ENCODE measurements at regions not wholly inside any gene's neighbourhood (a gene's known extent, or its start where the extent isn't known, plus 50 kb on each side); places are given as distances from the start of the nearest gene placed in this dataset.

GRCh38 chr6:102582569-102582968 lies 1189.1 kb downstream of the GRIK2 start:
- no peak for DNase-seq
- ATAC-seq = no peak
- intact Hi-C loops (cut with micrococcal nuclease) = no loop called here

GRCh38 chr6:102581378-102582124 lies 1188.0 kb downstream of the GRIK2 start:
- ATAC-seq (no peak), DNase-seq (no peak)

GRCh38 chr6:102571236-102571908 lies 1177.9 kb downstream of the GRIK2 start:
- ATAC-seq = no peak
- intact Hi-C loops (cut with micrococcal nuclease) = no loop called here
- DNase-seq = no peak

More at GRCh38 chr6:102581378-102582124, 1188.0 kb downstream of the GRIK2 start:
- intact Hi-C loops (cut with micrococcal nuclease) = no loop called here

- intact Hi-C loops (cut with micrococcal nuclease) = no loop called here
- DNase-seq = no peak
- ATAC-seq = no peak
Observed at GRCh38 chr6:102562713-102563112, 1169.2 kb downstream of the GRIK2 start.

GRCh38 chr6:102553214-102553613 lies 1159.7 kb downstream of the GRIK2 start:
- intact Hi-C loops (cut with micrococcal nuclease) = no loop called here
- DNase-seq (no peak), ATAC-seq (no peak)

- ATAC-seq (no peak), DNase-seq (no peak)
- intact Hi-C loops (cut with micrococcal nuclease) = no loop called here
Observed at GRCh38 chr6:102549221-102549874, 1155.8 kb downstream of the GRIK2 start.

GRCh38 chr6:102525336-102525735 lies 1131.8 kb downstream of the GRIK2 start:
- DNase-seq (no peak), ATAC-seq (no peak)
- intact Hi-C loops (cut with micrococcal nuclease) = no loop called here

- no peak for DNase-seq
- no peak for ATAC-seq
- intact Hi-C loops (cut with micrococcal nuclease) = no loop called here
Observed at GRCh38 chr6:102520966-102521365, 1127.5 kb downstream of the GRIK2 start.

- intact Hi-C loops (cut with micrococcal nuclease) = no loop called here
- DNase-seq = no peak
- ATAC-seq = no peak
Observed at GRCh38 chr6:102517506-102517905, 1124.0 kb downstream of the GRIK2 start.

- ATAC-seq = no peak
- intact Hi-C loops (cut with micrococcal nuclease) = no loop called here
- no peak for DNase-seq
Observed at GRCh38 chr6:102501615-102502014, 1108.1 kb downstream of the GRIK2 start.

GRCh38 chr6:102494808-102495207 lies 1101.3 kb downstream of the GRIK2 start:
- DNase-seq = no peak
- no peak for ATAC-seq
- intact Hi-C loops (cut with micrococcal nuclease) = no loop called here

GRCh38 chr6:102493485-102493884 lies 1100.0 kb downstream of the GRIK2 start:
- ATAC-seq (no peak), DNase-seq (no peak)
- intact Hi-C loops (cut with micrococcal nuclease) = no loop called here

GRCh38 chr6:102488729-102489128 lies 1095.2 kb downstream of the GRIK2 start:
- intact Hi-C loops (cut with micrococcal nuclease) = no loop called here
- no peak for DNase-seq
- ATAC-seq = no peak

- ATAC-seq (no peak), DNase-seq (no peak)
- intact Hi-C loops (cut with micrococcal nuclease) = no loop called here
Observed at GRCh38 chr6:102485480-102485879, 1092.0 kb downstream of the GRIK2 start.

- intact Hi-C loops (cut with micrococcal nuclease) = no loop called here
- DNase-seq = no peak
- no peak for ATAC-seq
Observed at GRCh38 chr6:102474041-102474807, 1080.7 kb downstream of the GRIK2 start.

- ATAC-seq = no peak
- no peak for DNase-seq
- intact Hi-C loops (cut with micrococcal nuclease) = no loop called here
Observed at GRCh38 chr6:102458990-102459389, 1065.5 kb downstream of the GRIK2 start.

- ATAC-seq = no peak
- intact Hi-C loops (cut with micrococcal nuclease) = no loop called here
Observed at GRCh38 chr6:102438171-102438570, 1044.7 kb downstream of the GRIK2 start.

GRCh38 chr6:102417368-102417998 lies 1024.0 kb downstream of the GRIK2 start:
- intact Hi-C loops (cut with micrococcal nuclease) = no loop called here
- ATAC-seq = no peak

More at GRCh38 chr6:102438171-102438570, 1044.7 kb downstream of the GRIK2 start:
- DNase-seq = no peak

GRCh38 chr6:102415891-102416290 lies 1022.4 kb downstream of the GRIK2 start:
- ATAC-seq (no peak), DNase-seq (no peak)
- intact Hi-C loops (cut with micrococcal nuclease) = no loop called here

More at GRCh38 chr6:102417368-102417998, 1024.0 kb downstream of the GRIK2 start:
- no peak for DNase-seq
